ENCODE measurements at regions not wholly inside any gene's neighbourhood (a gene's known extent, or its start where the extent isn't known, plus 50 kb on each side); places are given as distances from the start of the nearest gene placed in this dataset.

- TF ChIP-seq CTCF (IDR thresholded peaks at IDR 0.05) (no peak), POLR2A (IDR thresholded peaks at IDR 0.05) (no peak)
Measured at GRCh38 chrY:19574939-19575338, 169.6 kb downstream of the KDM5D start.
